GM12873 (cell line): ENCODE measurements at regions not wholly inside any gene's neighbourhood (a gene's known extent, or its start where the extent isn't known, plus 50 kb on each side); places are given as distances from the start of the nearest gene placed in this dataset.

Experiments used
- TF ChIP-seq, protein P1 (sequence below): IDR thresholded peaks from 2 replicates; pipeline ENCODE4 v1.5.1; 2012; ENCODE audit warnings: low read depth, mild to moderate bottlenecking, moderate library complexity, low read length, control low read depth; ENCODE audit not compliant: insufficient read depth; ENCODE audit errors: missing control alignments

DNA sequence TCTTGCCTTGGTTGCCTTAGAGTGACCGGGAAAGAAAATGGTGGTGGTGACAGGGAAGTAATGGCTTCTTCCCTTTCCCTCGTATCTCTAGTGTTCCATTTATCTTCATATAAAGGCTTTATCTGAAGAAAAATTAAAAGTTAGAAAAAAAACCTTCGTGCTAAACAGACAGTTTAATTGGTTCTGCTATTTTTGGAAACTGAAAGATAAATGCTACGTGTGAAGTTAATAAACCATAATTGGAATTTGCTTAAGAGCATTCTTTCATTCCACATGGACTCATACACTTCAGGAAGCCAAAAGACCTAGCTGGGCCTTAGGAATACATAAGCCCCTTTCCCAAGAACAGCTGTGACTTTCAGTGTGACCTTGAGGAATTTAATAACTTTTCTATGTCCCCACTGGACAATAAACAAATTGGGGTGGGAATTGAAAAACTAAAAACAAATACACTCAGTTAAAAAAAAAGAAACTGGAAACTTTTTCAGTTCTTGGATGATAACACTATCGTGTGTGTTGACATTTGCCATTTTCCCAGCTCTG lies 818.8 kb upstream of the WWC1 start:
- TF ChIP-seq, protein P1, sequence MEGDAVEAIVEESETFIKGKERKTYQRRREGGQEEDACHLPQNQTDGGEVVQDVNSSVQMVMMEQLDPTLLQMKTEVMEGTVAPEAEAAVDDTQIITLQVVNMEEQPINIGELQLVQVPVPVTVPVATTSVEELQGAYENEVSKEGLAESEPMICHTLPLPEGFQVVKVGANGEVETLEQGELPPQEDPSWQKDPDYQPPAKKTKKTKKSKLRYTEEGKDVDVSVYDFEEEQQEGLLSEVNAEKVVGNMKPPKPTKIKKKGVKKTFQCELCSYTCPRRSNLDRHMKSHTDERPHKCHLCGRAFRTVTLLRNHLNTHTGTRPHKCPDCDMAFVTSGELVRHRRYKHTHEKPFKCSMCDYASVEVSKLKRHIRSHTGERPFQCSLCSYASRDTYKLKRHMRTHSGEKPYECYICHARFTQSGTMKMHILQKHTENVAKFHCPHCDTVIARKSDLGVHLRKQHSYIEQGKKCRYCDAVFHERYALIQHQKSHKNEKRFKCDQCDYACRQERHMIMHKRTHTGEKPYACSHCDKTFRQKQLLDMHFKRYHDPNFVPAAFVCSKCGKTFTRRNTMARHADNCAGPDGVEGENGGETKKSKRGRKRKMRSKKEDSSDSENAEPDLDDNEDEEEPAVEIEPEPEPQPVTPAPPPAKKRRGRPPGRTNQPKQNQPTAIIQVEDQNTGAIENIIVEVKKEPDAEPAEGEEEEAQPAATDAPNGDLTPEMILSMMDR = no peak

DNA sequence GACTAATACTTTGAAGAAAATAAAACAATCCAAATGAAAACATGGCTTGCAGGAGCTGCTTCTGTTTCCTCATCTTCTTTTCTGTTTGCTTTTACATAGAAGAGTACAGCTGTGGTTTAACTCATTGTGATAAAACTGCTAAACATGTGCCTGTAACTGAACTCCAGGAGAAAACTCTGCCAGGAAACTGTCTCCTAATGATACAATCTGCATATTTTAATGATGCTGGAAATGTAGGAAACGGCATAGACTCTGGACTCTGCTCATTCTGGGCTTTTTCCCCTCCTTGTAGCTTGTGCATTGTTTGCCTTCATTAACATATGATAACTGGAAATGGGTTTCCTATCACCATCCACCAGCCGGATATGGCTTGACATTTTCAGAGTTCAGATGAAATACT lies 813.3 kb upstream of the WWC1 start:
- TF ChIP-seq, protein P1 = no peak

DNA sequence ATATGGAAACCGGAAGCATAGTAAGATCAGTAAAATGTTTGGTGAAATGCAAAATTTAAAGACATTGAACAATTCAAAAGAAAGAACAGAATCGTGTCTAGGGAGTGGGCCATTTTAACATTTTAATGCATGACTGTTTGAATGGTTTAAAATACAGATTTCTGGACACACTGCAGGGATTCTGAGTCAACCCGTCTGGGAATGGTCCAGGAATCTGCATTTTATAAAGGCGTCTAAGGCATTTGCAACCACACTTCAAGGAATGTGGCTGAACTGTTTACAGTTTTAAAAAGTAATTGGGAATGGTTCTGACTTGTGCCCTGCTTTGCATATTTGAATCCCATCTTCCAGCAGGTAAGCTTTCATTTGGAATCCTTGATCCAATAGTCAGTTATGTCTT lies 811.7 kb upstream of the WWC1 start:
- TF ChIP-seq, protein P1 = no peak

DNA sequence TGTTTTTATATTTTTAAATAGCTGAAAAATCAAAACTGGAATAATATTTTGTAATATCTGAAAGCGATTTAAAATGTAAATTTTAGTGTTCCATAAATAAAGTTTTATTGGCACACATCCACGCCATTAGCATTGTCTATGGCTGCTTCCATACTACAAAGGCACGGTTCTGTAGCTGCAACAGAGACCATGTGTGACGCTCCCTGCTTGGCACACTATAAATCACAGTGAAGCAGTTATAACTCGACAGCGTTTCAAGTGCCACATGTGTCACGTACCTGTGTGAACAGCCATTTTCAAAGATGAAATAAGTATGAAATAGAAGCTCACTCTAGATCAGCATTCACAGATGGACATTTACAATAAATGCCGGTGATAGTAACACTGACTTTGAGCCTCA lies 810.1 kb upstream of the WWC1 start:
- TF ChIP-seq, protein P1 = no peak

DNA sequence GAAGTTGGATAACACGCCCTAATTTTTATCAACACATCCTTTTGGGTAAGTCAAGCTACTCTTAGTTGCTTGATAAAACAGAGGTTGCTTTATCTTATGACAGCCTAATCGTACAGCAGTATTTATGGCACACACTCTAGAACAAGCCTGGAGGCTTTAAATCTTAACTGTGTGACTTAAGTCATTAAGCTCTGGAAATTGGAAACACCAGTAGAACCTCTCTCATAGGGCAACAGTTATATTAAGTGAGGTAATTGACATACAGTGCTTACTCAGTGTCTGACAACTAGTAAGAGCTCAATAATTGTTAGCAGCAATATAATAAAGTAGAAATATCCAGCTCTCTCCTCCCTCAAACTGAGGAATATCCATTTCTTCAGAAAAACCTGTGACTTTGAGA lies 808.9 kb upstream of the WWC1 start:
- TF ChIP-seq, protein P1 = no peak

DNA sequence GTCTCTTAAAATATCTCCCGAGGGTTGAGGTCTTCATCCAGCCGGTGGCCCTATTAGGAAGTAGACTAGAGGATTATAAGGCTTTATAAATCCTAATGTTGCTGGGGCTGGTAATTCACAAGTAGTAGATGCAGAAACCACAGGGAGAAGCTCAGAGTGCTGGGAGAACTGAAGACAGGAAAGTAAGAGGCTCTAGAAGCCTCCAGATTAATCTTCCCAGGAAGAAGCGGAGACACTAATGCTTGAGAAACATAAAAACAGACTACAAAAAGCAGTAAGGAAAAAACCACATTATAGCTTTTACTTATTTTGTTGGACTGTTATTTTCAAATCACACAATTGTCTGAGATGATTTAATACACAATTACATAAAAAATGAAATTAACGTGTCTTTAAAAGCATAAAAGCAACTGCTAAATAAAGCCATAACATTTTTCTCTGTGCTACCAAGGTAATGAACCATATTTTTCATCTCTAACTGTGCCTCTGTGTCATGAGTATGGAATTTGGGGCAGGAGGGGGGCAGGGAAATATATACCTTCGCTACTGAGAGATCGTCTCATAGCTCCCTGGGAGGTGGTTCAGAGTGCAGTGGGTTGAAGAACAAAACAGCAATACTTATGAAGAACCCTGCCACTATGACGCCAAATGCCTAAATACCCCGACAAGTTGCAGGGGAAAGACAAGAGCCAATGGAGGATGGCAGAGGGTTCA lies 806.2 kb upstream of the WWC1 start:
- TF ChIP-seq, protein P1 = no peak

DNA sequence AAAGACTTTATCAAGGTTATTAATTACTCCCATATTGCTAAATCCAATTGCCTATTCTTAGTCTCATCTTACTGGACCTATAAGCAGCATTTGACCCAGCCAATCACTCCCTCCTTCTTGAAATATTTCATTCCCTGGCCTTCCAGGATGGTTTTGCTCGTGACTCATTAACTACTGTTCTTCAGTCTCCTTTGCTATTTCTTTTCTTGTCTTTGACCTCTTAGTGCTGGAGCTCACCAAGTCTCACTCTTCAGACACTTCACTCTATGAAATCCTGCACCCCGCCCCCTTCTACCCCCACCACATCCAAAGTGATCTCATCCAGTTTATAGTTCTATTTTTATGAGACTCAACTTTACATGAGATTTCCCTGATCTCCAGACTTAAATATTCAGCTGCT lies 803.1 kb upstream of the WWC1 start:
- TF ChIP-seq, protein P1 = no peak
